Neural cell (in vitro differentiated cells): ENCODE measurements at regions not wholly inside any gene's neighbourhood (a gene's known extent, or its start where the extent isn't known, plus 50 kb on each side); places are given as distances from the start of the nearest gene placed in this dataset.

ENCODE experiments used
- H2AFZ ChIP-seq: fragments of 200-600, 300-800 bp; sonication (generic), shearing (Covaris generic); 2 replicates; pipeline ENCODE4 v1.6.0; 2014; ENCODE audit warnings: low read depth, mild to moderate bottlenecking, antibody characterized with exemption, low read length, moderate library complexity
- H3F3A ChIP-seq: fragments of 200-600 bp; shearing (Covaris generic); 2 replicates; pipeline ENCODE4 v1.6.1; 2016; ENCODE audit warnings: mild to moderate bottlenecking, moderate library complexity, mixed read lengths, antibody characterized with exemption, low read length; ENCODE audit not compliant: insufficient read depth, poor library complexity, severe bottlenecking
- H3K27ac ChIP-seq: fragments of 200-600, 300-800 bp; sonication (generic), shearing (Covaris generic); 2 replicates; pipeline ENCODE4 v1.5.1; 2014; ENCODE audit warnings: mild to moderate bottlenecking, low read length, moderate library complexity
- H3K27me3 ChIP-seq: fragments of 300-800, 200-600 bp; sonication (generic), shearing (Covaris generic); 2 replicates; pipeline ENCODE4 v1.6.0; 2014; ENCODE audit warnings: mild to moderate bottlenecking, low read depth, low read length, moderate library complexity; ENCODE audit not compliant: insufficient read depth
- H3K36me3 ChIP-seq: fragments of 300-800, 200-600 bp; sonication (generic), shearing (Covaris generic); 2 replicates; pipeline ENCODE4 v1.5.1; 2014; ENCODE audit warnings: mild to moderate bottlenecking, antibody characterized with exemption, low read length, moderate library complexity; ENCODE audit not compliant: insufficient read depth
- H3K4me2 ChIP-seq: fragments of 300-800, 200-600 bp; sonication (generic), shearing (Covaris generic); 2 replicates; pipeline ENCODE4 v1.6.0; 2014; ENCODE audit warnings: mild to moderate bottlenecking, low read length
- H3K4me3 ChIP-seq: fragments of 300-800, 200-600 bp; sonication (generic), shearing (Covaris generic); 2 replicates; pipeline ENCODE4 v1.5.1; 2014; ENCODE audit warnings: mild to moderate bottlenecking, low read length, moderate library complexity
- H3K79me2 ChIP-seq: fragments of 200-600 bp; shearing (Covaris generic); replicated peaks from 2 replicates; pipeline ENCODE4 v1.6.0; 2014; ENCODE audit warnings: mild to moderate bottlenecking, low read length, moderate library complexity; ENCODE audit not compliant: insufficient read depth
- H3K9ac ChIP-seq: fragments of 300-800, 200-600 bp; sonication (generic), shearing (Covaris generic); 2 replicates; pipeline ENCODE4 v1.6.1; 2016; ENCODE audit warnings: mild to moderate bottlenecking, low read length, mixed read lengths
- H3K9me2 ChIP-seq: fragments of 200-600 bp; shearing (Covaris generic); 2 replicates; pipeline ENCODE4 v1.6.1; 2016; ENCODE audit warnings: mild to moderate bottlenecking, low read length, mixed read lengths; ENCODE audit not compliant: insufficient read depth
- H3K9me3 ChIP-seq: fragments of 200-600, 300-800 bp; sonication (generic), shearing (Covaris generic); 2 replicates; pipeline ENCODE4 v1.6.1; 2016; ENCODE audit warnings: mild to moderate bottlenecking, mixed run types, low read length, moderate library complexity, mixed read lengths
- H4K20me1 ChIP-seq: fragments of 200-600 bp; shearing (Covaris generic); 2 replicates; pipeline ENCODE4 v1.6.1; 2016; ENCODE audit warnings: mild to moderate bottlenecking, mixed run types; ENCODE audit not compliant: insufficient read depth
- CTCF ChIP-seq: fragments of 450-650 bp; IDR thresholded peaks from 2 replicates; pipeline ENCODE4 v1.5.1; 2014; ENCODE audit warnings: antibody characterized with exemption, mild to moderate bottlenecking, moderate library complexity; ENCODE audit not compliant: poor library complexity, severe bottlenecking
- EP300 ChIP-seq: fragments of 450-650 bp; conservative IDR thresholded peaks from 2 replicates; pipeline ENCODE4 v1.6.1; 2014; ENCODE audit warnings: antibody characterized with exemption, mild to moderate bottlenecking, moderate library complexity; ENCODE audit not compliant: poor library complexity, severe bottlenecking
- EZH2 ChIP-seq: fragments of 200-600, 300-800 bp; shearing (Covaris generic), sonication (generic); IDR thresholded peaks from 2 replicates; pipeline ENCODE4 v1.6.1; 2014; ENCODE audit warnings: antibody characterized with exemption, low read length, borderline replicate concordance, mild to moderate bottlenecking; ENCODE audit not compliant: insufficient read depth, poor library complexity, severe bottlenecking
- MXI1 ChIP-seq: fragments of 450-650 bp; conservative IDR thresholded peaks from 2 replicates; pipeline ENCODE4 v1.6.1; 2014; ENCODE audit warnings: antibody characterized with exemption, mild to moderate bottlenecking; ENCODE audit not compliant: poor library complexity, severe bottlenecking
- POLR2AphosphoS5 ChIP-seq: IDR thresholded peaks from 2 replicates; pipeline ENCODE4 v1.6.1; 2012
- RAD21 ChIP-seq: fragments of 450-650 bp; conservative IDR thresholded peaks from 2 replicates; pipeline ENCODE4 v1.6.1; 2014; ENCODE audit warnings: antibody characterized with exemption, mild to moderate bottlenecking, moderate library complexity
- REST ChIP-seq: IDR thresholded peaks from 2 replicates; pipeline ENCODE4 v1.6.1; 2012; ENCODE audit warnings: borderline replicate concordance
- SMC3 ChIP-seq: fragments of 450-650 bp; conservative IDR thresholded peaks from 2 replicates; pipeline ENCODE4 v1.6.1; 2014; ENCODE audit warnings: antibody characterized with exemption, mild to moderate bottlenecking, moderate library complexity; ENCODE audit not compliant: poor library complexity
- TAF1 ChIP-seq: IDR thresholded peaks from 2 replicates; pipeline ENCODE4 v1.6.1; 2012; ENCODE audit warnings: low read depth

- TF ChIP-seq MXI1 (no peak), CTCF (no peak), TAF1 (no peak), EP300 (no peak), RAD21 (no peak), POLR2AphosphoS5 (no peak), SMC3 (no peak), EZH2 (no peak)
- no peaks in the 10 kb centered on the region for H3K9me3 ChIP-seq
Observed at GRCh38 chr12:3339221-3339620, 151.8 kb upstream of the PRMT8 start.

GRCh38 chr12:3341594-3341993 lies 149.4 kb upstream of the PRMT8 start:
- Histone ChIP-seq H3K79me2 (no peaks in the 10 kb centered on the region), H3K27ac (no peak overlapping the region), H3K27me3 (no peaks in the 10 kb centered on the region), H3K9me2 (no peaks in the 10 kb centered on the region), H3K4me2 (no peak overlapping the region), H3F3A (no peaks in the 10 kb centered on the region), H4K20me1 (no peaks in the 10 kb centered on the region), H3K9me3 (no peaks in the 10 kb centered on the region), H3K4me3 (no peak overlapping the region), H3K36me3 (no peaks in the 10 kb centered on the region), H3K9ac (no peak overlapping the region), H2AFZ (no peak overlapping the region)
- TF ChIP-seq CTCF (no peak), EP300 (no peak)

More at GRCh38 chr12:3339221-3339620, 151.8 kb upstream of the PRMT8 start:
- H3K9me2 ChIP-seq = no peaks in the 10 kb centered on the region
- H3K9ac ChIP-seq = no peak overlapping the region
- no peaks in the 10 kb centered on the region for H3K79me2 ChIP-seq
- no peak overlapping the region for H3K4me3 ChIP-seq
- H3F3A ChIP-seq = no peaks in the 10 kb centered on the region
- no peak overlapping the region for H2AFZ ChIP-seq
- no peaks in the 10 kb centered on the region for H3K36me3 ChIP-seq
- H3K27me3 ChIP-seq = no peaks in the 10 kb centered on the region
- H4K20me1 ChIP-seq = no peaks in the 10 kb centered on the region
- H3K27ac ChIP-seq = no peak overlapping the region
- H3K4me2 ChIP-seq = no peak overlapping the region

GRCh38 chr12:3342051-3342450 lies 149.0 kb upstream of the PRMT8 start:
- H3K9ac ChIP-seq = no peak overlapping the region
- H2AFZ ChIP-seq = no peak overlapping the region
- H3K27ac ChIP-seq = no peak overlapping the region
- TF ChIP-seq RAD21 (peak; percentile 62), EP300 (no peak), CTCF (peak; percentile 62), TAF1 (no peak), MXI1 (no peak), REST (no peak), POLR2AphosphoS5 (no peak), SMC3 (peak; percentile 70), EZH2 (no peak)
- H4K20me1 ChIP-seq = no peaks in the 10 kb centered on the region
- no peaks in the 10 kb centered on the region for H3K9me3 ChIP-seq
- H3K36me3 ChIP-seq = no peaks in the 10 kb centered on the region
- H3K9me2 ChIP-seq = no peaks in the 10 kb centered on the region
- no peaks in the 10 kb centered on the region for H3K27me3 ChIP-seq
- no peak overlapping the region for H3K4me2 ChIP-seq
- H3K4me3 ChIP-seq = no peak overlapping the region
- H3F3A ChIP-seq = no peaks in the 10 kb centered on the region
- no peaks in the 10 kb centered on the region for H3K79me2 ChIP-seq
